Astrocyte (in vitro differentiated cells and primary cell): ENCODE measurements at regions not wholly inside any gene's neighbourhood (a gene's known extent, or its start where the extent isn't known, plus 50 kb on each side); places are given as distances from the start of the nearest gene placed in this dataset.

Experiments used
- DNase-seq: peaks from one replicate; pipeline ENCODE4 v3.0.0-alpha.2; 2010; ENCODE audit warnings: low read depth
- FAIRE-seq: peaks from 2 replicates; lab custom pipeline; 2011; peaks lifted over from hg19 to GRCh38; lab: Jason Lieb, UNC
- H2AFZ ChIP-seq: 2 replicates; pipeline ENCODE4 v1.6.0; 2012; ENCODE audit warnings: low read depth, low read length, inconsistent platforms
- H3K27ac ChIP-seq: 2 replicates; pipeline ENCODE4 v1.5.1; 2011; ENCODE audit warnings: low read depth, low read length, inconsistent platforms
- H3K27me3 ChIP-seq: 2 replicates; pipeline ENCODE4 v1.6.0; 2011; ENCODE audit warnings: low read length, inconsistent platforms; ENCODE audit not compliant: insufficient read depth
- H3K36me3 ChIP-seq: 2 replicates; pipeline ENCODE4 v1.5.1; 2011; ENCODE audit warnings: low read length, inconsistent platforms; ENCODE audit not compliant: insufficient read depth
- H3K4me1 ChIP-seq: 2 replicates; pipeline ENCODE4 v1.5.1; 2011; ENCODE audit warnings: low read length, inconsistent platforms; ENCODE audit not compliant: insufficient read depth
- H3K4me2 ChIP-seq: 2 replicates; pipeline ENCODE4 v1.6.0; 2012; ENCODE audit warnings: low read length, inconsistent platforms
- H3K4me3 ChIP-seq: 2 replicates; pipeline ENCODE4 v1.5.1; 2011; ENCODE audit warnings: low read depth, mild to moderate bottlenecking, low read length, inconsistent platforms; ENCODE audit not compliant: insufficient read depth
- H3K79me2 ChIP-seq: 2 replicates; pipeline ENCODE4 v1.6.0; 2012; ENCODE audit warnings: mild to moderate bottlenecking, low read length, inconsistent platforms; ENCODE audit not compliant: insufficient read depth
- H3K9ac ChIP-seq: 2 replicates; pipeline ENCODE4 v1.6.0; 2012; ENCODE audit warnings: mild to moderate bottlenecking, low read length, inconsistent platforms
- H3K9me3 ChIP-seq: 2 replicates; pipeline ENCODE4 v1.5.1; 2012; ENCODE audit warnings: low read depth, mild to moderate bottlenecking, low read length, inconsistent platforms; ENCODE audit not compliant: insufficient read depth
- H4K20me1 ChIP-seq: 2 replicates; pipeline ENCODE4 v1.6.0; 2012; ENCODE audit warnings: low read length, inconsistent platforms; ENCODE audit not compliant: insufficient read depth
- H3K27ac Mint-ChIP-seq: one replicate; pipeline ENCODE4 v1.8.0; 2021; ENCODE audit warnings: mild to moderate bottlenecking, mixed read lengths; ENCODE audit not compliant: unreplicated experiment
- H3K27me3 Mint-ChIP-seq: one replicate; pipeline ENCODE4 v1.8.0; 2021; ENCODE audit warnings: low read depth, mixed read lengths; ENCODE audit not compliant: unreplicated experiment
- H3K36me3 Mint-ChIP-seq: one replicate; pipeline ENCODE4 v1.8.0; 2021; ENCODE audit warnings: low read depth, mixed read lengths; ENCODE audit not compliant: unreplicated experiment
- H3K4me1 Mint-ChIP-seq: one replicate; pipeline ENCODE4 v1.8.0; 2021; ENCODE audit warnings: low read depth, mixed read lengths; ENCODE audit not compliant: unreplicated experiment
- H3K4me3 Mint-ChIP-seq: one replicate; pipeline ENCODE4 v1.8.0; 2021; ENCODE audit warnings: mild to moderate bottlenecking, moderate library complexity, mixed read lengths; ENCODE audit not compliant: unreplicated experiment
- H3K9me3 Mint-ChIP-seq: one replicate; pipeline ENCODE4 v1.8.0; 2021; ENCODE audit warnings: mild to moderate bottlenecking, mixed read lengths; ENCODE audit not compliant: unreplicated experiment
- EZH2 ChIP-seq: IDR thresholded peaks from 2 replicates; pipeline ENCODE4 v1.6.1; 2012; ENCODE audit warnings: mild to moderate bottlenecking, low read length, inconsistent platforms; ENCODE audit not compliant: insufficient read depth
- TF ChIP-seq, protein P1 (sequence below): IDR thresholded peaks from 2 replicates; pipeline ENCODE4 v1.5.1; 2011; ENCODE audit warnings: low read depth, mild to moderate bottlenecking, inconsistent platforms, low read length, moderate library complexity; ENCODE audit not compliant: insufficient read depth

- H3K9me3 ChIP-seq, result no peaks in the 10 kb centered on the region
- no peaks in the 10 kb centered on the region for H3K36me3 Mint-ChIP-seq
- peaks cover 10% of the 10 kb centered on the region for H3K27me3 ChIP-seq
- no peaks in the 10 kb centered on the region for H3K4me1 ChIP-seq
- no peak overlapping the region for H3K9ac ChIP-seq
- FAIRE-seq (no peak), DNase-seq (no peak)
- no peak overlapping the region for H3K4me3 Mint-ChIP-seq
- no peak for TF ChIP-seq EZH2
- TF ChIP-seq, protein P1, sequence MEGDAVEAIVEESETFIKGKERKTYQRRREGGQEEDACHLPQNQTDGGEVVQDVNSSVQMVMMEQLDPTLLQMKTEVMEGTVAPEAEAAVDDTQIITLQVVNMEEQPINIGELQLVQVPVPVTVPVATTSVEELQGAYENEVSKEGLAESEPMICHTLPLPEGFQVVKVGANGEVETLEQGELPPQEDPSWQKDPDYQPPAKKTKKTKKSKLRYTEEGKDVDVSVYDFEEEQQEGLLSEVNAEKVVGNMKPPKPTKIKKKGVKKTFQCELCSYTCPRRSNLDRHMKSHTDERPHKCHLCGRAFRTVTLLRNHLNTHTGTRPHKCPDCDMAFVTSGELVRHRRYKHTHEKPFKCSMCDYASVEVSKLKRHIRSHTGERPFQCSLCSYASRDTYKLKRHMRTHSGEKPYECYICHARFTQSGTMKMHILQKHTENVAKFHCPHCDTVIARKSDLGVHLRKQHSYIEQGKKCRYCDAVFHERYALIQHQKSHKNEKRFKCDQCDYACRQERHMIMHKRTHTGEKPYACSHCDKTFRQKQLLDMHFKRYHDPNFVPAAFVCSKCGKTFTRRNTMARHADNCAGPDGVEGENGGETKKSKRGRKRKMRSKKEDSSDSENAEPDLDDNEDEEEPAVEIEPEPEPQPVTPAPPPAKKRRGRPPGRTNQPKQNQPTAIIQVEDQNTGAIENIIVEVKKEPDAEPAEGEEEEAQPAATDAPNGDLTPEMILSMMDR, result no peak
- H3K27me3 Mint-ChIP-seq, result peaks cover 60% of the 10 kb centered on the region
- H2AFZ ChIP-seq, result no peak overlapping the region
- H3K27ac Mint-ChIP-seq, result no peak overlapping the region
- H3K27ac ChIP-seq, result no peak overlapping the region
- no peaks in the 10 kb centered on the region for H3K36me3 ChIP-seq
- H3K9me3 Mint-ChIP-seq, result no peaks in the 10 kb centered on the region
- H4K20me1 ChIP-seq, result no peaks in the 10 kb centered on the region
- no peak overlapping the region for H3K4me3 ChIP-seq
- H3K4me2 ChIP-seq, result no peak overlapping the region
- no peaks in the 10 kb centered on the region for H3K79me2 ChIP-seq
- H3K4me1 Mint-ChIP-seq, result no peaks in the 10 kb centered on the region
These were observed 152.0 kb downstream of the CYRIA start for GRCh38 chr2:16513626-16514025.

GRCh38 chr2:16511041-16511440, 154.6 kb downstream of the CYRIA start:
- TF ChIP-seq EZH2, result no peak
- TF ChIP-seq, protein P1, result no peak

GRCh38 chr2:16509042-16509441, 156.6 kb downstream of the CYRIA start:
- Histone ChIP-seq H4K20me1 (no peaks in the 10 kb centered on the region), H2AFZ (no peak overlapping the region), H3K79me2 (no peaks in the 10 kb centered on the region), H3K9ac (no peak overlapping the region), H3K9me3 (no peaks in the 10 kb centered on the region), H3K4me1 (no peaks in the 10 kb centered on the region), H3K27me3 (peaks cover 20% of the 10 kb centered on the region), H3K4me2 (no peak overlapping the region), H3K4me3 (no peak overlapping the region), H3K36me3 (no peaks in the 10 kb centered on the region), H3K27ac (no peak overlapping the region)
- no peaks in the 10 kb centered on the region for H3K4me1 Mint-ChIP-seq
- H3K4me3 Mint-ChIP-seq, result no peak overlapping the region
- no peak overlapping the region for H3K27ac Mint-ChIP-seq
- DNase-seq (no peak), FAIRE-seq (no peak)
- TF ChIP-seq, protein P1, result no peak
- no peak for TF ChIP-seq EZH2
- no peaks in the 10 kb centered on the region for H3K36me3 Mint-ChIP-seq
- no peaks in the 10 kb centered on the region for H3K9me3 Mint-ChIP-seq
- H3K27me3 Mint-ChIP-seq, result peaks cover 60% of the 10 kb centered on the region

More at GRCh38 chr2:16511041-16511440, 154.6 kb downstream of the CYRIA start:
- no peaks in the 10 kb centered on the region for H3K36me3 Mint-ChIP-seq
- Histone ChIP-seq H3K79me2 (no peaks in the 10 kb centered on the region), H3K36me3 (no peaks in the 10 kb centered on the region), H3K4me2 (no peak overlapping the region), H3K4me3 (no peak overlapping the region), H3K9ac (no peak overlapping the region), H3K27ac (no peak overlapping the region), H3K9me3 (no peaks in the 10 kb centered on the region), H3K27me3 (peaks cover 20% of the 10 kb centered on the region), H3K4me1 (no peaks in the 10 kb centered on the region), H2AFZ (no peak overlapping the region), H4K20me1 (no peaks in the 10 kb centered on the region)
- DNase-seq (no peak), FAIRE-seq (no peak)
- no peak overlapping the region for H3K27ac Mint-ChIP-seq
- peaks cover 62% of the 10 kb centered on the region for H3K27me3 Mint-ChIP-seq
- H3K4me1 Mint-ChIP-seq, result no peaks in the 10 kb centered on the region
- no peak overlapping the region for H3K4me3 Mint-ChIP-seq
- no peaks in the 10 kb centered on the region for H3K9me3 Mint-ChIP-seq
